ENCODE measurements at regions not wholly inside any gene's neighbourhood (a gene's known extent, or its start where the extent isn't known, plus 50 kb on each side); places are given as distances from the start of the nearest gene placed in this dataset.

GRCh38 chr6:6533176-6533575 is 55.3 kb upstream of the LY86 start:
- no peak for DNase-seq

DNA sequence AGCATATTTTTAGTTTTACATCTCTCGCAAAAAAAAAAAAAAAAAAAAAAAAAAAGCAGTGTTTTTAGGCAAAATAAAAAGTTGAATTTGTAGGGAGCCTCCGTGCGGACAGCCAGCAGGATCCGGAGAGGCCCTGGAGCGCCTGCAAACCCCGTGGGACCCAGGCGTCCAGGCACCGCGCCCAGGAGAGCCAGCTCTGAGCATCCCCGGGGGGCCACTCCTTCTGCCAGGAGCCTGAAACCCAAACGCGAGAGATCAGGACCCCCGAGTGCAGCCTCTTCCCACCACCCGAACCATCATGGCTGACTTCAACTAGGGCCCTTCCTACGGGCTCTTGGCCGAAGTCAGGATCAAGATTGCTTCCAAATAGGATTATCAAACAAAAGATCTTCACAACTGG is 54.1 kb upstream of the LY86 start:
- no peak for DNase-seq

- DNase-seq = no peak
Measured at GRCh38 chr6:6537488-6538260, 50.8 kb upstream of the LY86 start.

DNA sequence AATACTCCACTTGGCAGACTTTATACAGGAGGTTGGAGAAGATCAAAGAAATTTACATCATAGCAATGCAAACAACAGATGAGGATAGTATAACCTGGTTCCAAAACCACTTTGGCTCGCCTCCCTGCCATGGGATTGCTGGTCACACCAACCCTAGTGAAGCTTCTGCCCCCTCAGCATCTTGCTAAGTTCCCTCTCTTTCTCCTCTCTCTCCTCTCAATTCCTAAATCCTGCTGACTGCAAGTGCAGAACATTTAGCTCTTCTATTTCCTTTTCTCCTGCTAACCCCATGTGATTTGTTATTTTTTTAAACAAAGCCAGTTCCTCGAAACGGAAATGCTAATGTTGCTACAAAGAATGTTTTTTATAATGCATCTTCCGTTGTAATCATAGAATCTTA is 50.3 kb upstream of the LY86 start:
- DNase-seq = no peak

Data from hindlimb muscle (tissue), 1 donor.